ENCODE measurements at regions not wholly inside any gene's neighbourhood (a gene's known extent, or its start where the extent isn't known, plus 50 kb on each side); places are given as distances from the start of the nearest gene placed in this dataset.

GRCh38 chr4:160825644-160826338 lies 1338.0 kb downstream of the FSTL5 start:
- DNase-seq (ENCODE audit: low spot score) (no peak), ATAC-seq (ENCODE audit: insufficient number of reproducible peaks, low FRiP score, low read depth) (no peak)
- Histone ChIP-seq H3K9me3 (no peaks in the 10 kb centered on the region), H3K4me1 (ENCODE audit: control insufficient read depth in 1 of 2, low read depth in 2 of 2) (no peaks in the 10 kb centered on the region), H3K27ac (no peak overlapping the region), H3K27me3 (replicated peaks; ENCODE audit: insufficient read depth) (no peaks in the 10 kb centered on the region), H3K4me3 (no peak overlapping the region), H3K36me3 (no peaks in the 10 kb centered on the region)
- TF ChIP-seq CTCF (IDR thresholded peaks at IDR 0.05), result no peak

GRCh38 chr4:160826339-160826679 lies 1337.5 kb downstream of the FSTL5 start:
- no peaks in the 10 kb centered on the region for H3K27me3 ChIP-seq (replicated peaks; ENCODE audit: insufficient read depth)
- H3K36me3 ChIP-seq, result no peaks in the 10 kb centered on the region
- no peak for TF ChIP-seq CTCF (IDR thresholded peaks at IDR 0.05)
- H3K4me3 ChIP-seq, result no peak overlapping the region
- no peaks in the 10 kb centered on the region for H3K9me3 ChIP-seq
- no peak for ATAC-seq (ENCODE audit: insufficient number of reproducible peaks, low FRiP score, low read depth)
- H3K27ac ChIP-seq, result no peak overlapping the region
- DNase-seq (ENCODE audit: low spot score), result no peak
- H3K4me1 ChIP-seq (ENCODE audit: control insufficient read depth in 1 of 2, low read depth in 2 of 2), result no peaks in the 10 kb centered on the region

GRCh38 chr4:160831165-160831922 lies 1332.5 kb downstream of the FSTL5 start:
- no peaks in the 10 kb centered on the region for H3K9me3 ChIP-seq
- no peaks in the 10 kb centered on the region for H3K27me3 ChIP-seq (replicated peaks; ENCODE audit: insufficient read depth)
- TF ChIP-seq CTCF (IDR thresholded peaks at IDR 0.05), result no peak
- no peak for ATAC-seq (ENCODE audit: insufficient number of reproducible peaks, low FRiP score, low read depth)
- H3K4me1 ChIP-seq (ENCODE audit: control insufficient read depth in 1 of 2, low read depth in 2 of 2), result no peaks in the 10 kb centered on the region
- H3K4me3 ChIP-seq, result no peak overlapping the region
- no peak for DNase-seq (ENCODE audit: low spot score)
- H3K36me3 ChIP-seq, result no peaks in the 10 kb centered on the region
- H3K27ac ChIP-seq, result no peak overlapping the region

GRCh38 chr4:160835789-160836188 lies 1328.0 kb downstream of the FSTL5 start:
- Histone ChIP-seq H3K36me3 (no peaks in the 10 kb centered on the region), H3K4me3 (no peak overlapping the region), H3K27me3 (replicated peaks; ENCODE audit: insufficient read depth) (no peaks in the 10 kb centered on the region), H3K27ac (no peak overlapping the region), H3K9me3 (no peaks in the 10 kb centered on the region), H3K4me1 (ENCODE audit: control insufficient read depth in 1 of 2, low read depth in 2 of 2) (no peaks in the 10 kb centered on the region)
- ATAC-seq (ENCODE audit: insufficient number of reproducible peaks, low FRiP score, low read depth) (no peak), DNase-seq (ENCODE audit: low spot score) (no peak)
- no peak for TF ChIP-seq CTCF (IDR thresholded peaks at IDR 0.05)

GRCh38 chr4:160836431-160836830 lies 1327.4 kb downstream of the FSTL5 start:
- no peak overlapping the region for H3K27ac ChIP-seq
- no peaks in the 10 kb centered on the region for H3K27me3 ChIP-seq (replicated peaks; ENCODE audit: insufficient read depth)
- ATAC-seq (ENCODE audit: insufficient number of reproducible peaks, low FRiP score, low read depth) (no peak), DNase-seq (ENCODE audit: low spot score) (no peak)
- H3K4me3 ChIP-seq, result no peak overlapping the region
- no peak for TF ChIP-seq CTCF (IDR thresholded peaks at IDR 0.05)
- H3K9me3 ChIP-seq, result no peaks in the 10 kb centered on the region
- H3K4me1 ChIP-seq (ENCODE audit: control insufficient read depth in 1 of 2, low read depth in 2 of 2), result no peaks in the 10 kb centered on the region
- no peaks in the 10 kb centered on the region for H3K36me3 ChIP-seq

Data from thoracic aorta (tissue), 2 donors.